IMR-90 (cell line): ENCODE measurements at regions not wholly inside any gene's neighbourhood (a gene's known extent, or its start where the extent isn't known, plus 50 kb on each side); places are given as distances from the start of the nearest gene placed in this dataset.

ENCODE experiments used
- ATAC-seq: fragments of 200-7000 bp; cut with Tn5 transposase; 2 replicates; pipeline ENCODE4 v1.9.1; 2020; ENCODE audit warnings: low read depth, mild to moderate bottlenecking, moderate library complexity
- BruUV-seq: library from RNA; stranded (reverse); fragments of 400-500 nt; replicated peaks from 2 replicates; lab custom pipeline; 2021; lab: Mats Ljungman, UMichigan
- CTCF ChIA-PET: fragments of 300-600 bp; formaldehyde crosslinking; extraction: SDS; loops from one replicate; lab custom pipeline; 2021; ENCODE audit warnings: antibody characterized with exemption; lab: Yijun Ruan, JAX
- POLR2A ChIA-PET: fragments of 300-600 bp; sonication (Branson Sonifier 250); formaldehyde crosslinking; loops from one replicate; lab custom pipeline; 2022; ENCODE audit warnings: antibody characterized with exemption; ENCODE audit not compliant: unreplicated experiment; lab: Charles Lee
- DNase-seq: peaks from one replicate; pipeline ENCODE4 v3.0.0; 2013
- H2AFZ ChIP-seq: replicated peaks from 2 replicates; pipeline ENCODE3; 2013; ENCODE audit warnings: low read length, mild to moderate bottlenecking; ENCODE audit not compliant: poor library complexity
- H2AK5ac ChIP-seq: 2 replicates; pipeline ENCODE4 v1.6.1; 2013; ENCODE audit warnings: low read depth, low read length, inconsistent platforms
- H2AK9ac ChIP-seq: replicated peaks from 2 replicates; pipeline ENCODE3; 2013; ENCODE audit warnings: mild to moderate bottlenecking, low read depth, low read length, moderate library complexity; ENCODE audit not compliant: poor library complexity
- H2BK120ac ChIP-seq: 2 replicates; pipeline ENCODE4 v1.6.1; 2013; ENCODE audit warnings: low read depth, low read length, inconsistent platforms
- H2BK15ac ChIP-seq: 3 replicates; pipeline ENCODE4 v1.6.1; 2013; ENCODE audit warnings: low read depth, low read length, inconsistent platforms
- H2BK20ac ChIP-seq: 2 replicates; pipeline ENCODE4 v1.6.1; 2013; ENCODE audit warnings: low read depth, mild to moderate bottlenecking, inconsistent platforms, low read length, moderate library complexity
- H2BK5ac ChIP-seq: 2 replicates; pipeline ENCODE4 v1.6.1; 2013; ENCODE audit warnings: mild to moderate bottlenecking, low read depth, low read length, inconsistent platforms; ENCODE audit not compliant: poor library complexity, severe bottlenecking
- H3K14ac ChIP-seq: replicated peaks from 2 replicates; pipeline ENCODE4 v1.6.1; 2013; ENCODE audit warnings: low read depth, low read length, inconsistent platforms
- H3K18ac ChIP-seq: 2 replicates; pipeline ENCODE4 v1.6.1; 2013; ENCODE audit warnings: low read depth, low read length, control low read depth
- H3K23ac ChIP-seq: 2 replicates; pipeline ENCODE4 v1.6.1; 2013; ENCODE audit warnings: low read depth, low read length, inconsistent platforms
- H3K27ac ChIP-seq: 2 replicates; pipeline ENCODE4 v1.5.1; 2013; ENCODE audit warnings: mild to moderate bottlenecking, control low read depth, low read length; ENCODE audit not compliant: insufficient read depth
- H3K27me3 ChIP-seq: 2 replicates; pipeline ENCODE4 v1.6.1; 2013; ENCODE audit warnings: low read length; ENCODE audit not compliant: control insufficient read depth, insufficient read depth
- H3K36me3 ChIP-seq: 2 replicates; pipeline ENCODE4 v1.6.1; 2013; ENCODE audit warnings: low read length, mixed read lengths; ENCODE audit not compliant: control insufficient read depth, insufficient read depth
- H3K4ac ChIP-seq: 2 replicates; pipeline ENCODE4 v1.6.1; 2013; ENCODE audit warnings: low read depth, low read length, inconsistent platforms
- H3K4me1 ChIP-seq: 2 replicates; pipeline ENCODE4 v1.6.1; 2013; ENCODE audit warnings: low read length, mixed read lengths; ENCODE audit not compliant: control insufficient read depth, insufficient read depth
- H3K4me2 ChIP-seq: 2 replicates; pipeline ENCODE4 v1.6.1; 2013; ENCODE audit warnings: low read depth, mild to moderate bottlenecking, control low read depth, low read length, moderate library complexity
- H3K4me3 ChIP-seq: 2 replicates; pipeline ENCODE4 v1.5.1; 2013; ENCODE audit warnings: low read depth, mild to moderate bottlenecking, control low read depth, low read length, moderate library complexity; ENCODE audit not compliant: insufficient read depth
- H3K56ac ChIP-seq: 2 replicates; pipeline ENCODE4 v1.6.1; 2013; ENCODE audit warnings: low read length, inconsistent platforms; ENCODE audit not compliant: insufficient read depth; ENCODE audit errors: extremely low read depth
- H3K79me1 ChIP-seq, 2 experiments: 2 replicates each; pipeline ENCODE4 v1.6.1; 2013; ENCODE audit warnings: low read length in 2 of 2, inconsistent platforms in 1 of 2, low read depth in 1 of 2
- H3K9ac ChIP-seq: 2 replicates; pipeline ENCODE4 v1.6.1; 2013; ENCODE audit warnings: low read depth, low read length, control low read depth
- H3K9me1 ChIP-seq: 2 replicates; pipeline ENCODE4 v1.6.1; 2013; ENCODE audit warnings: low read length, inconsistent platforms; ENCODE audit not compliant: insufficient read depth
- H3K9me3 ChIP-seq: 2 replicates; pipeline ENCODE4 v1.6.1; 2013; ENCODE audit warnings: low read length; ENCODE audit not compliant: control insufficient read depth, insufficient read depth
- H4K20me1 ChIP-seq: 2 replicates; pipeline ENCODE4 v1.6.1; 2013; ENCODE audit warnings: low read length, inconsistent platforms; ENCODE audit not compliant: insufficient read depth
- H4K5ac ChIP-seq: 2 replicates; pipeline ENCODE4 v1.6.1; 2013; ENCODE audit warnings: mild to moderate bottlenecking, low read depth, low read length, control low read depth
- H4K8ac ChIP-seq, 2 experiments: 2 replicates each; pipeline ENCODE4 v1.6.1; 2013; ENCODE audit warnings: low read depth in 2 of 2, low read length in 2 of 2, control low read depth in 1 of 2, inconsistent platforms in 1 of 2
- H4K91ac ChIP-seq: 2 replicates; pipeline ENCODE4 v1.6.1; 2013; ENCODE audit warnings: low read depth, low read length, inconsistent platforms; ENCODE audit not compliant: insufficient read depth
- BHLHE40 ChIP-seq: fragments of 150-350 bp; IDR thresholded peaks from 2 replicates; pipeline ENCODE4 v1.6.1; 2016; ENCODE audit warnings: mild to moderate bottlenecking, low read depth, low read length
- MAFK ChIP-seq: IDR thresholded peaks from 2 replicates; pipeline ENCODE4 v1.6.1; 2012; ENCODE audit warnings: low read depth, low read length, improper control_type of control experiment
- MAZ ChIP-seq: IDR thresholded peaks from 2 replicates; pipeline ENCODE4 v1.6.1; 2012; ENCODE audit warnings: low read depth, mild to moderate bottlenecking, low read length, improper control_type of control experiment, moderate library complexity, borderline replicate concordance
- MXI1 ChIP-seq: IDR thresholded peaks from 2 replicates; pipeline ENCODE4 v1.6.1; 2012; ENCODE audit warnings: low read depth, mild to moderate bottlenecking, low read length, moderate library complexity, borderline replicate concordance
- NFE2L2 ChIP-seq: fragments of 150-350 bp; IDR thresholded peaks from 2 replicates; pipeline ENCODE4 v1.6.1; 2016; ENCODE audit warnings: low read depth, mild to moderate bottlenecking, low read length
- POLR2A ChIP-seq: IDR thresholded peaks from 2 replicates; pipeline ENCODE4 v1.6.1; 2012; ENCODE audit warnings: mild to moderate bottlenecking, low read depth, low read length
- RAD21 ChIP-seq: IDR thresholded peaks from 2 replicates; pipeline ENCODE4 v1.6.1; 2012; ENCODE audit warnings: low read length, improper control_type of control experiment
- RCOR1 ChIP-seq: IDR thresholded peaks from 2 replicates; pipeline ENCODE4 v1.6.1; 2012; ENCODE audit warnings: mild to moderate bottlenecking, low read length, improper control_type of control experiment; ENCODE audit not compliant: insufficient replicate concordance
- WGBS, 2 experiments: methylation state at CpG; one replicate each; pipeline versions ENCODE4 v1.1.5 to v1.1.7; 2013; ENCODE audit warnings: missing lambda C conversion rate in 2 of 2; ENCODE audit not compliant: insufficient read length in 1 of 2; ENCODE audit errors: extremely low coverage in 2 of 2; 5-methylcytosine and 5-hydroxymethylcytosine counted together
- dilution Hi-C: fragments of 300-500 bp; cut with HindIII; formaldehyde crosslinking; loops from one replicate; pipeline ENCODE4 v1.14.3; 2018; ENCODE audit warnings: low sequenced_read_pairs; ENCODE audit not compliant: unreplicated experiment
- in situ Hi-C: fragments of 300-500 bp; cut with MboI; formaldehyde crosslinking; loops from 3 replicates; pipeline ENCODE4 v1.14.3; 2019; ENCODE audit warnings: low sequenced_read_pairs, inconsistent platforms, mixed read lengths
- intact Hi-C: fragments of 100-400 bp; cut with micrococcal nuclease; formaldehyde crosslinking; loops from 2 replicates; pipeline ENCODE4 v1.10.0; 2022

GRCh38 chr10:44295644-44296241 is 89.2 kb downstream of the CXCL12 start:
- Histone ChIP-seq H4K8ac (no peak overlapping the region; a peak in 1 of 4 replicates), H3K56ac (no peak overlapping the region), H2BK5ac (peak overlapping the region; percentile 12), H3K9me3 (no peaks in the 10 kb centered on the region), H3K4ac (peak overlapping the region; percentile 59; the same call in 1 of the 2 replicates), H3K9me1 (peaks cover 21% of the 10 kb centered on the region), H4K20me1 (no peaks in the 10 kb centered on the region), H3K36me3 (no peaks in the 10 kb centered on the region), H2BK20ac (0 out of 2 replicates have a peak overlapping the region, but pooled peaks have one; percentile 4), H2AK9ac (no peak overlapping the region), H3K79me1 (no peaks in the 10 kb centered on the region), H4K5ac (peak overlapping the region; percentile 55), H3K4me3 (no peak overlapping the region), H3K27ac (no peak overlapping the region), H4K91ac (0 out of 2 replicates have a peak overlapping the region, but pooled peaks have one; percentile 31), H3K23ac (no peak overlapping the region), H2AFZ (no peak overlapping the region), H3K14ac (peak overlapping the region; percentile 48), H3K27me3 (no peaks in the 10 kb centered on the region), H3K4me1 (peaks cover 16% of the 10 kb centered on the region), H2BK15ac (peak overlapping the region; percentile 68; the same call in 2 of the 3 replicates), H3K18ac (peak overlapping the region; percentile 25; the same call in 1 of the 2 replicates), H3K9ac (no peak overlapping the region), H2BK120ac (peak overlapping the region; percentile 13; the same call in 1 of the 2 replicates), H2AK5ac (peak overlapping the region; percentile 79), H3K4me2 (no peak overlapping the region)
- intact Hi-C loops (no loop called here), in situ Hi-C loops (no loop called here), dilution Hi-C loops (no loop called here)
- DNase-seq (peak; percentile 17), ATAC-seq (no peak)
- TF ChIP-seq MXI1 = no peak
- TF ChIP-seq RAD21 = no peak
- TF ChIP-seq BHLHE40 = no peak
- TF ChIP-seq MAZ = no peak
- TF ChIP-seq MAFK = no peak
- TF ChIP-seq RCOR1 = no peak
- TF ChIP-seq NFE2L2 = no peak
- TF ChIP-seq POLR2A = no peak
- 83% methylated on average over 1 of the region's 3 CpGs; no CpG with 5 or more reads in 1 of the 2 experiments for WGBS, 2 experiments
- CTCF ChIA-PET = no interaction called here
- POLR2A ChIA-PET = no interaction called here
- no TSS peak for BruUV-seq
